MM.1S (cell line): ENCODE measurements at regions not wholly inside any gene's neighbourhood (a gene's known extent, or its start where the extent isn't known, plus 50 kb on each side); places are given as distances from the start of the nearest gene placed in this dataset.

Experiments used
- DNase-seq: peaks from one replicate; pipeline ENCODE4 v3.0.0-alpha.2; 2015
- H2AFZ ChIP-seq: fragments of 300-600 bp; sonication (generic); 2 replicates; pipeline ENCODE4 v1.6.0; 2016; ENCODE audit warnings: antibody characterized with exemption, low read length
- H3F3A ChIP-seq: fragments of 300-600 bp; sonication (generic); 2 replicates; pipeline ENCODE4 v1.6.1; 2016; ENCODE audit warnings: mild to moderate bottlenecking, antibody characterized with exemption, low read length, moderate library complexity, mixed read lengths; ENCODE audit not compliant: insufficient read depth
- H3K27ac ChIP-seq: fragments of 300-600 bp; sonication (generic); 2 replicates; pipeline ENCODE4 v1.5.1; 2016; ENCODE audit warnings: mild to moderate bottlenecking, low read length
- H3K27me3 ChIP-seq: fragments of 300-600 bp; sonication (generic); replicated peaks from 2 replicates; pipeline ENCODE4 v1.6.0; 2016; ENCODE audit warnings: low read length; ENCODE audit not compliant: insufficient read depth
- H3K36me3 ChIP-seq: fragments of 300-600 bp; sonication (generic); replicated peaks from 2 replicates; pipeline ENCODE4 v1.6.1; 2016; ENCODE audit warnings: mild to moderate bottlenecking, low read length, mixed read lengths; ENCODE audit not compliant: insufficient read depth
- H3K4me1 ChIP-seq: fragments of 300-600 bp; sonication (generic); 2 replicates; pipeline ENCODE4 v1.6.1; 2016; ENCODE audit warnings: low read length, mixed read lengths
- H3K4me2 ChIP-seq: fragments of 300-600 bp; sonication (generic); 2 replicates; pipeline ENCODE4 v1.6.0; 2016; ENCODE audit warnings: low read depth, low read length
- H3K4me3 ChIP-seq: fragments of 300-600 bp; sonication (generic); 2 replicates; pipeline ENCODE4 v1.5.1; 2016; ENCODE audit warnings: low read length, mixed read lengths
- H3K79me2 ChIP-seq: fragments of 300-600 bp; sonication (generic); 2 replicates; pipeline ENCODE4 v1.6.1; 2016; ENCODE audit warnings: mixed run types, low read length, mixed read lengths
- H3K9ac ChIP-seq: fragments of 300-600 bp; sonication (generic); 2 replicates; pipeline ENCODE4 v1.6.1; 2016; ENCODE audit warnings: low read length, mixed read lengths
- H3K9me2 ChIP-seq: fragments of 300-600 bp; sonication (generic); replicated peaks from 2 replicates; pipeline ENCODE4 v1.6.1; 2016; ENCODE audit warnings: mild to moderate bottlenecking, low read length, mixed read lengths; ENCODE audit not compliant: insufficient read depth
- H3K9me3 ChIP-seq: fragments of 300-600 bp; sonication (generic); replicated peaks from 2 replicates; pipeline ENCODE4 v1.6.1; 2016; ENCODE audit warnings: mild to moderate bottlenecking, low read length, mixed read lengths; ENCODE audit not compliant: insufficient read depth
- H4K20me1 ChIP-seq: fragments of 300-600 bp; sonication (generic); 2 replicates; pipeline ENCODE4 v1.6.1; 2016; ENCODE audit warnings: mild to moderate bottlenecking, low read length, moderate library complexity, mixed read lengths; ENCODE audit not compliant: insufficient read depth
- EZH2 ChIP-seq: fragments of 300-600 bp; sonication (generic); optimal IDR thresholded peaks from 2 replicates; pipeline ENCODE3; 2017; ENCODE audit warnings: low read depth, mild to moderate bottlenecking, antibody characterized with exemption, low read length, mixed read lengths
- EZH2phosphoT487 ChIP-seq: fragments of 300-600 bp; sonication (generic); IDR thresholded peaks from 2 replicates; pipeline ENCODE4 v1.6.1; 2018; ENCODE audit warnings: antibody characterized with exemption, low read length
- TF ChIP-seq, protein P1 (sequence below): fragments of 300-600 bp; sonication (generic); IDR thresholded peaks from 2 replicates; pipeline ENCODE4 v1.5.1; 2016; ENCODE audit warnings: antibody characterized with exemption, low read length, mixed read lengths

- H3K36me3 ChIP-seq = no peaks in the 10 kb centered on the region
- no peak for TF ChIP-seq EZH2phosphoT487
- TF ChIP-seq EZH2 = no peak
- TF ChIP-seq, protein P1, sequence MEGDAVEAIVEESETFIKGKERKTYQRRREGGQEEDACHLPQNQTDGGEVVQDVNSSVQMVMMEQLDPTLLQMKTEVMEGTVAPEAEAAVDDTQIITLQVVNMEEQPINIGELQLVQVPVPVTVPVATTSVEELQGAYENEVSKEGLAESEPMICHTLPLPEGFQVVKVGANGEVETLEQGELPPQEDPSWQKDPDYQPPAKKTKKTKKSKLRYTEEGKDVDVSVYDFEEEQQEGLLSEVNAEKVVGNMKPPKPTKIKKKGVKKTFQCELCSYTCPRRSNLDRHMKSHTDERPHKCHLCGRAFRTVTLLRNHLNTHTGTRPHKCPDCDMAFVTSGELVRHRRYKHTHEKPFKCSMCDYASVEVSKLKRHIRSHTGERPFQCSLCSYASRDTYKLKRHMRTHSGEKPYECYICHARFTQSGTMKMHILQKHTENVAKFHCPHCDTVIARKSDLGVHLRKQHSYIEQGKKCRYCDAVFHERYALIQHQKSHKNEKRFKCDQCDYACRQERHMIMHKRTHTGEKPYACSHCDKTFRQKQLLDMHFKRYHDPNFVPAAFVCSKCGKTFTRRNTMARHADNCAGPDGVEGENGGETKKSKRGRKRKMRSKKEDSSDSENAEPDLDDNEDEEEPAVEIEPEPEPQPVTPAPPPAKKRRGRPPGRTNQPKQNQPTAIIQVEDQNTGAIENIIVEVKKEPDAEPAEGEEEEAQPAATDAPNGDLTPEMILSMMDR = no peak
- no peaks in the 10 kb centered on the region for H3K79me2 ChIP-seq
- no peak overlapping the region for H3K9ac ChIP-seq
- no peak overlapping the region for H3K4me3 ChIP-seq
- no peak overlapping the region for H3K4me2 ChIP-seq
- no peak for DNase-seq
- no peaks in the 10 kb centered on the region for H4K20me1 ChIP-seq
- no peaks in the 10 kb centered on the region for H3F3A ChIP-seq
- H3K27me3 ChIP-seq = no peaks in the 10 kb centered on the region
- H3K9me2 ChIP-seq = no peaks in the 10 kb centered on the region
- no peaks in the 10 kb centered on the region for H3K4me1 ChIP-seq
- H3K27ac ChIP-seq = no peak overlapping the region
- H3K9me3 ChIP-seq = no peaks in the 10 kb centered on the region
- no peak overlapping the region for H2AFZ ChIP-seq
Measured at GRCh38 chr12:115473257-115473956, 789.4 kb upstream of the TBX3 start.

DNA sequence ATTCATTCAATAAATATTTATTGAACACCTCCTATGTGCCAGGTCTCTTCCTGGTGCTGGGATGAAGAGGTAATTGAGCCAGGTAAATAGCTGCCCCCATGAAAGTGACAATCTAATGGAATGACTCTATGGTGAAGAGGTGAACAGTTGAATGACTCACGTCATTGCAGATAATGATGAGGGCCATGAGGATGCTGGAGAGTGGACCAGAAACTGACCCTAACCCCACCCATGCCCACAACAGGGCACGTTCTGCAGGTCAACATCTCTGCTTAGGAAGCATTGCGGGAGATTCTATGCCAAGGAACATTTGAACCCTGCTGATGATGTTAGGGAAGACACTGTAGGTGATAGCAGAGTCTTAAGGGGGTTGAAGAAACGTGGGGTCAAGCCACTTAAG is 788.9 kb upstream of the TBX3 start:
- Histone ChIP-seq H2AFZ (no peak overlapping the region), H3K4me3 (no peak overlapping the region), H3K36me3 (no peaks in the 10 kb centered on the region), H3K79me2 (no peaks in the 10 kb centered on the region), H3K27me3 (no peaks in the 10 kb centered on the region), H3K27ac (no peak overlapping the region), H3K9me2 (no peaks in the 10 kb centered on the region), H3K9ac (no peak overlapping the region), H3F3A (no peaks in the 10 kb centered on the region), H3K9me3 (no peaks in the 10 kb centered on the region), H4K20me1 (no peaks in the 10 kb centered on the region), H3K4me1 (no peaks in the 10 kb centered on the region), H3K4me2 (no peak overlapping the region)
- TF ChIP-seq, protein P1 = no peak
- TF ChIP-seq EZH2 (no peak), EZH2phosphoT487 (no peak)
- DNase-seq = no peak

GRCh38 chr12:115470977-115471376 is 787.0 kb upstream of the TBX3 start:
- no peaks in the 10 kb centered on the region for H4K20me1 ChIP-seq
- no peak for TF ChIP-seq EZH2
- TF ChIP-seq EZH2phosphoT487 = no peak
- TF ChIP-seq, protein P1 = no peak
- no peak overlapping the region for H3K9ac ChIP-seq
- H2AFZ ChIP-seq = no peak overlapping the region
- H3K4me2 ChIP-seq = no peak overlapping the region
- no peak overlapping the region for H3K27ac ChIP-seq
- no peaks in the 10 kb centered on the region for H3K36me3 ChIP-seq
- no peaks in the 10 kb centered on the region for H3K27me3 ChIP-seq
- H3K9me3 ChIP-seq = no peaks in the 10 kb centered on the region
- no peak for DNase-seq
- H3F3A ChIP-seq = no peaks in the 10 kb centered on the region
- H3K4me1 ChIP-seq = no peaks in the 10 kb centered on the region
- H3K9me2 ChIP-seq = no peaks in the 10 kb centered on the region
- no peak overlapping the region for H3K4me3 ChIP-seq
- no peaks in the 10 kb centered on the region for H3K79me2 ChIP-seq
